GM10266 (cell line): ENCODE measurements at regions not wholly inside any gene's neighbourhood (a gene's known extent, or its start where the extent isn't known, plus 50 kb on each side); places are given as distances from the start of the nearest gene placed in this dataset.

Source experiments
- DNase-seq: peaks from one replicate; pipeline ENCODE4 v3.0.0; 2012; ENCODE audit errors: extremely low spot score
- CTCF ChIP-seq: IDR thresholded peaks from 2 replicates; pipeline ENCODE4 v1.5.1; 2012; ENCODE audit warnings: mild to moderate bottlenecking, low read depth; ENCODE audit not compliant: control insufficient read depth, insufficient read depth; ENCODE audit errors: missing control alignments

- no peak for TF ChIP-seq CTCF
- DNase-seq, result no peak
These were observed 2818.6 kb upstream of the PCDH20 start for GRCh38 chr13:64234255-64234654.

GRCh38 chr13:64223016-64223415, 2807.4 kb upstream of the PCDH20 start:
- no peak for DNase-seq
- no peak for TF ChIP-seq CTCF

- no peak for DNase-seq
- TF ChIP-seq CTCF, result no peak
These were observed 2791.0 kb upstream of the PCDH20 start for GRCh38 chr13:64206430-64207225.

- no peak for TF ChIP-seq CTCF
These were observed 2786.9 kb upstream of the PCDH20 start for GRCh38 chr13:64202517-64202916.

GRCh38 chr13:64197232-64197631, 2781.6 kb upstream of the PCDH20 start:
- DNase-seq, result no peak
- TF ChIP-seq CTCF, result no peak

More at GRCh38 chr13:64202517-64202916, 2786.9 kb upstream of the PCDH20 start:
- no peak for DNase-seq

- TF ChIP-seq CTCF, result no peak
- no peak for DNase-seq
These were observed 2771.0 kb upstream of the PCDH20 start for GRCh38 chr13:64186503-64187250.

GRCh38 chr13:64186071-64186470, 2770.4 kb upstream of the PCDH20 start:
- TF ChIP-seq CTCF, result no peak
- no peak for DNase-seq
